WTC11 (cell line): ENCODE measurements at regions not wholly inside any gene's neighbourhood (a gene's known extent, or its start where the extent isn't known, plus 50 kb on each side); places are given as distances from the start of the nearest gene placed in this dataset.

ENCODE experiments used
- ATAC-seq: fragments of 200-7000 bp; cut with Tn5 transposase; 2 replicates; pipeline ENCODE4 v1.10.0; 2021; ENCODE audit warnings: mild to moderate bottlenecking, moderate library complexity
- CTCF ChIA-PET: fragments of 300-600 bp; sonication (Branson Sonifier 250); formaldehyde crosslinking; loops from one replicate; lab custom pipeline; 2021; ENCODE audit warnings: antibody characterized with exemption; lab: Charles Lee
- POLR2A ChIA-PET: fragments of 350-600 bp; sonication (Branson Sonifier 250); formaldehyde crosslinking; loops from one replicate; lab custom pipeline; 2021; ENCODE audit warnings: antibody characterized with exemption; lab: Charles Lee
- DNase-seq: peaks from one replicate; pipeline ENCODE4 v3.0.0; 2021; ENCODE audit warnings: low spot score
- H3K27ac Mint-ChIP-seq: 2 replicates; pipeline ENCODE4 v1.8.0; 2021; ENCODE audit warnings: mixed read lengths
- H3K27me3 Mint-ChIP-seq: 2 replicates; pipeline ENCODE4 v1.8.0; 2021; ENCODE audit warnings: low read depth, mild to moderate bottlenecking, moderate library complexity, mixed read lengths
- H3K36me3 Mint-ChIP-seq: 2 replicates; pipeline ENCODE4 v1.8.0; 2021; ENCODE audit warnings: mixed read lengths
- H3K4me1 Mint-ChIP-seq: 2 replicates; pipeline ENCODE4 v1.8.0; 2022; ENCODE audit warnings: mixed read lengths
- H3K4me3 Mint-ChIP-seq: 2 replicates; pipeline ENCODE4 v1.8.0; 2021; ENCODE audit warnings: mild to moderate bottlenecking, moderate library complexity, mixed read lengths
- H3K9me3 Mint-ChIP-seq: 2 replicates; pipeline ENCODE4 v1.8.0; 2021; ENCODE audit warnings: mixed read lengths
- CBFB ChIP-seq: sonication (generic); formaldehyde crosslinking; IDR thresholded peaks from 2 replicates; pipeline ENCODE4 v1.8.1; 2022; ENCODE audit warnings: mild to moderate bottlenecking, low read depth, missing genetic modification reagents
- CREB1 ChIP-seq: sonication (generic); formaldehyde crosslinking; IDR thresholded peaks from 2 replicates; pipeline ENCODE4 v1.8.0; 2023; ENCODE audit warnings: mild to moderate bottlenecking, missing genetic modification reagents
- ELF4 ChIP-seq: sonication (generic); formaldehyde crosslinking; IDR thresholded peaks from 2 replicates; pipeline ENCODE4 v1.8.1; 2022; ENCODE audit warnings: low read depth, mild to moderate bottlenecking, moderate library complexity, missing genetic modification reagents
- ETV6 ChIP-seq: sonication (generic); formaldehyde crosslinking; IDR thresholded peaks from 2 replicates; pipeline ENCODE4 v1.8.1; 2022; ENCODE audit warnings: mild to moderate bottlenecking, missing genetic modification reagents
- FOXJ3 ChIP-seq: sonication (generic); formaldehyde crosslinking; IDR thresholded peaks from 2 replicates; pipeline ENCODE4 v1.9.0; 2021; ENCODE audit warnings: missing genetic modification reagents, mild to moderate bottlenecking, borderline replicate concordance
- IRF2 ChIP-seq: sonication (generic); formaldehyde crosslinking; IDR thresholded peaks from 2 replicates; pipeline ENCODE4 v1.8.0; 2022; ENCODE audit warnings: low read depth, missing genetic modification reagents, borderline replicate concordance
- NFYB ChIP-seq: sonication (generic); formaldehyde crosslinking; conservative IDR thresholded peaks from 2 replicates; pipeline ENCODE4 v1.8.0; 2022; ENCODE audit warnings: low read depth, missing genetic modification reagents
- OVOL2 ChIP-seq: fragments of 250-450 bp; sonication (Bioruptor Pico); IDR thresholded peaks from 2 replicates; pipeline ENCODE4 v1.9.0; 2021; ENCODE audit warnings: mild to moderate bottlenecking, borderline replicate concordance
- TCF7 ChIP-seq: sonication (generic); formaldehyde crosslinking; IDR thresholded peaks from 2 replicates; pipeline ENCODE4 v1.8.0; 2022; ENCODE audit warnings: mild to moderate bottlenecking, low read depth, missing genetic modification reagents, moderate library complexity
- TEAD4 ChIP-seq: sonication (generic); formaldehyde crosslinking; IDR thresholded peaks from 2 replicates; pipeline ENCODE4 v1.8.0; 2022; ENCODE audit warnings: mild to moderate bottlenecking, missing genetic modification reagents
- TP53 ChIP-seq: sonication (generic); formaldehyde crosslinking; IDR thresholded peaks from 2 replicates; pipeline ENCODE4 v1.8.1; 2023; ENCODE audit warnings: mild to moderate bottlenecking, missing genetic modification reagents
- ZNF219 ChIP-seq: sonication (generic); formaldehyde crosslinking; IDR thresholded peaks from 2 replicates; pipeline ENCODE4 v1.8.0; 2023; ENCODE audit warnings: missing genetic modification reagents, mild to moderate bottlenecking, borderline replicate concordance
- ZNF232 ChIP-seq: sonication (generic); formaldehyde crosslinking; IDR thresholded peaks from 2 replicates; pipeline ENCODE4 v1.8.0; 2022; ENCODE audit warnings: mild to moderate bottlenecking, missing genetic modification reagents
- ZNF416 ChIP-seq: fragments of 250-450 bp; sonication (Bioruptor Pico); IDR thresholded peaks from 2 replicates; pipeline ENCODE4 v1.9.0; 2021; ENCODE audit warnings: mild to moderate bottlenecking, inconsistent platforms
- TF ChIP-seq, protein P1 (sequence below): sonication (generic); formaldehyde crosslinking; conservative IDR thresholded peaks from 2 replicates; pipeline ENCODE4 v1.8.1; 2023; ENCODE audit warnings: mild to moderate bottlenecking, low read depth, missing genetic modification reagents, moderate library complexity
- TF ChIP-seq, protein P2 (sequence below): sonication (generic); formaldehyde crosslinking; IDR thresholded peaks from 2 replicates; pipeline ENCODE4 v1.8.1; 2023; ENCODE audit warnings: mild to moderate bottlenecking, missing genetic modification reagents, borderline replicate concordance
- TF ChIP-seq, protein P3 (sequence below): sonication (generic); formaldehyde crosslinking; IDR thresholded peaks from 2 replicates; pipeline ENCODE4 v1.8.1; 2023; ENCODE audit warnings: mild to moderate bottlenecking, moderate library complexity, missing genetic modification reagents
- TF ChIP-seq, protein P4 (sequence below): sonication (generic); formaldehyde crosslinking; IDR thresholded peaks from 2 replicates; pipeline ENCODE4 v1.8.0; 2022; ENCODE audit warnings: mild to moderate bottlenecking, missing genetic modification reagents

DNA sequence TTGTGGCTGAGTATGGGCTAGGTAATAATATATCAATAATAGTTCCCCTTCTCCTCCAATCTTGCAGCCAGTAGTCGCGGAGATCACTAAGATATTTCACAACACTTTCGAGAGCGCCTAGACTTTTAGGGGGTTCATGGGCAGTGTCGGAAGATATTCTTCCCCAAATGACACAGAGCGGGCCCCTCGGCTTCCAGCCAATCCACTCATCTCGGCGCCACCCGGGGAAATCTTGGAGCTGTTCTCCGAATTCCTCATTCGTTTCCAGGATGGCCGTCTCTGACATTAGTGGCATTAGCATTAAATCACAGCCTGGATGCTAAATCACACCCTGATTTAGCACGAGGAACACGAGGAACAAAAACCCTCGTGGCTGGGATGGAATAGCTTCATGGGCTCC lies 437.7 kb downstream of the ZNF516 start:
- peaks cover 4% of the 10 kb centered on the region for H3K9me3 Mint-ChIP-seq
- no peaks in the 10 kb centered on the region for H3K36me3 Mint-ChIP-seq
- no peak overlapping the region for H3K27ac Mint-ChIP-seq
- DNase-seq = no peak
- H3K4me3 Mint-ChIP-seq = no peak overlapping the region
- H3K27me3 Mint-ChIP-seq = no peaks in the 10 kb centered on the region
- TF ChIP-seq NFYB (CRISPR knock-in tag) (no peak), TCF7 (CRISPR knock-in tag) (no peak), ZNF219 (CRISPR knock-in tag) (no peak), CBFB (no peak)
- TF ChIP-seq, all 79 proteins: peak for 0
- ATAC-seq = no peak
- peaks cover 2% of the 10 kb centered on the region for H3K4me1 Mint-ChIP-seq
- ChIA-PET CTCF (no interaction called here), POLR2A (no interaction called here)

DNA sequence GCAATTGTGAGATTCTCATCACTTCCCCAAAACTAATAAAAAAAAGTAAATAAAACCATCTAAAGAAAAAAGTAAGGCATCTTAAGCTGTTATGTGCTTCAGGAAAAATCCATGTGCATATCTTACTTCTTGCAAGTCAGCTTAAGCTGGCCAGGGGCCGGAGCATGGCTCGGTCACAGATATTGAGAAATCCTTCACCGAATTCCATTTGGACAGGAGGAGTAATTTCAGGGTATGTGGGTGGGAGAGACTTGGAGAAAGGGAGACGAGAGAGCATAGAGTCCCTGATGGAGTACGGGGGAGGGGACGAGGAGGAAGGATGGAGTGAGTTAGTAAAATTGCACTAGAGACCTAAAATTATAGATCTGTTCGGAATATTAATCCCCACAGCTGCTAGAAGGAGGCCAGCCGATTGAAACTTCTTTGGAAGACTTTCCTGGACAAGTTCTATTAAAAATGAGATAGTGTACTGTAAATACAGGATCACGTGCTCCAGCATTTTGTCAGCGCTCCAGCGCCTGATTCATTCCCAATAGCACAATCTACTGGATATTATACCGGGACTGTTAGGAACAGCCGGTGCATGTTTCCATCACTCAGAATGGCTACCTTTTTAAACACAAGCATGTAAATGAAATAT lies 438.5 kb downstream of the ZNF516 start:
- DNase-seq (no peak), ATAC-seq (no peak)
- CTCF ChIA-PET = no interaction called here
- H3K9me3 Mint-ChIP-seq = peaks cover 4% of the 10 kb centered on the region
- no peak overlapping the region for H3K4me3 Mint-ChIP-seq
- no peak overlapping the region for H3K27ac Mint-ChIP-seq
- peaks cover 9% of the 10 kb centered on the region for H3K4me1 Mint-ChIP-seq
- TF ChIP-seq TCF7 (CRISPR knock-in tag) (no peak), IRF2 (CRISPR knock-in tag) (no peak), TEAD4 (CRISPR knock-in tag) (no peak), ETV6 (CRISPR knock-in tag) (no peak), CREB1 (CRISPR knock-in tag) (no peak), ZNF416 (CRISPR knock-in tag) (no peak), ELF4 (CRISPR knock-in tag) (no peak), ZNF232 (CRISPR knock-in tag) (no peak)
- TF ChIP-seq, protein P1, sequence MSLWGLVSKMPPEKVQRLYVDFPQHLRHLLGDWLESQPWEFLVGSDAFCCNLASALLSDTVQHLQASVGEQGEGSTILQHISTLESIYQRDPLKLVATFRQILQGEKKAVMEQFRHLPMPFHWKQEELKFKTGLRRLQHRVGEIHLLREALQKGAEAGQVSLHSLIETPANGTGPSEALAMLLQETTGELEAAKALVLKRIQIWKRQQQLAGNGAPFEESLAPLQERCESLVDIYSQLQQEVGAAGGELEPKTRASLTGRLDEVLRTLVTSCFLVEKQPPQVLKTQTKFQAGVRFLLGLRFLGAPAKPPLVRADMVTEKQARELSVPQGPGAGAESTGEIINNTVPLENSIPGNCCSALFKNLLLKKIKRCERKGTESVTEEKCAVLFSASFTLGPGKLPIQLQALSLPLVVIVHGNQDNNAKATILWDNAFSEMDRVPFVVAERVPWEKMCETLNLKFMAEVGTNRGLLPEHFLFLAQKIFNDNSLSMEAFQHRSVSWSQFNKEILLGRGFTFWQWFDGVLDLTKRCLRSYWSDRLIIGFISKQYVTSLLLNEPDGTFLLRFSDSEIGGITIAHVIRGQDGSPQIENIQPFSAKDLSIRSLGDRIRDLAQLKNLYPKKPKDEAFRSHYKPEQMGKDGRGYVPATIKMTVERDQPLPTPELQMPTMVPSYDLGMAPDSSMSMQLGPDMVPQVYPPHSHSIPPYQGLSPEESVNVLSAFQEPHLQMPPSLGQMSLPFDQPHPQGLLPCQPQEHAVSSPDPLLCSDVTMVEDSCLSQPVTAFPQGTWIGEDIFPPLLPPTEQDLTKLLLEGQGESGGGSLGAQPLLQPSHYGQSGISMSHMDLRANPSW (CRISPR knock-in tag) = no peak
- TF ChIP-seq, protein P2, sequence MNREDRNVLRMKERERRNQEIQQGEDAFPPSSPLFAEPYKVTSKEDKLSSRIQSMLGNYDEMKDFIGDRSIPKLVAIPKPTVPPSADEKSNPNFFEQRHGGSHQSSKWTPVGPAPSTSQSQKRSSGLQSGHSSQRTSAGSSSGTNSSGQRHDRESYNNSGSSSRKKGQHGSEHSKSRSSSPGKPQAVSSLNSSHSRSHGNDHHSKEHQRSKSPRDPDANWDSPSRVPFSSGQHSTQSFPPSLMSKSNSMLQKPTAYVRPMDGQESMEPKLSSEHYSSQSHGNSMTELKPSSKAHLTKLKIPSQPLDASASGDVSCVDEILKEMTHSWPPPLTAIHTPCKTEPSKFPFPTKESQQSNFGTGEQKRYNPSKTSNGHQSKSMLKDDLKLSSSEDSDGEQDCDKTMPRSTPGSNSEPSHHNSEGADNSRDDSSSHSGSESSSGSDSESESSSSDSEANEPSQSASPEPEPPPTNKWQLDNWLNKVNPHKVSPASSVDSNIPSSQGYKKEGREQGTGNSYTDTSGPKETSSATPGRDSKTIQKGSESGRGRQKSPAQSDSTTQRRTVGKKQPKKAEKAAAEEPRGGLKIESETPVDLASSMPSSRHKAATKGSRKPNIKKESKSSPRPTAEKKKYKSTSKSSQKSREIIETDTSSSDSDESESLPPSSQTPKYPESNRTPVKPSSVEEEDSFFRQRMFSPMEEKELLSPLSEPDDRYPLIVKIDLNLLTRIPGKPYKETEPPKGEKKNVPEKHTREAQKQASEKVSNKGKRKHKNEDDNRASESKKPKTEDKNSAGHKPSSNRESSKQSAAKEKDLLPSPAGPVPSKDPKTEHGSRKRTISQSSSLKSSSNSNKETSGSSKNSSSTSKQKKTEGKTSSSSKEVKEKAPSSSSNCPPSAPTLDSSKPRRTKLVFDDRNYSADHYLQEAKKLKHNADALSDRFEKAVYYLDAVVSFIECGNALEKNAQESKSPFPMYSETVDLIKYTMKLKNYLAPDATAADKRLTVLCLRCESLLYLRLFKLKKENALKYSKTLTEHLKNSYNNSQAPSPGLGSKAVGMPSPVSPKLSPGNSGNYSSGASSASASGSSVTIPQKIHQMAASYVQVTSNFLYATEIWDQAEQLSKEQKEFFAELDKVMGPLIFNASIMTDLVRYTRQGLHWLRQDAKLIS (CRISPR knock-in tag) = no peak
- TF ChIP-seq, protein P3, sequence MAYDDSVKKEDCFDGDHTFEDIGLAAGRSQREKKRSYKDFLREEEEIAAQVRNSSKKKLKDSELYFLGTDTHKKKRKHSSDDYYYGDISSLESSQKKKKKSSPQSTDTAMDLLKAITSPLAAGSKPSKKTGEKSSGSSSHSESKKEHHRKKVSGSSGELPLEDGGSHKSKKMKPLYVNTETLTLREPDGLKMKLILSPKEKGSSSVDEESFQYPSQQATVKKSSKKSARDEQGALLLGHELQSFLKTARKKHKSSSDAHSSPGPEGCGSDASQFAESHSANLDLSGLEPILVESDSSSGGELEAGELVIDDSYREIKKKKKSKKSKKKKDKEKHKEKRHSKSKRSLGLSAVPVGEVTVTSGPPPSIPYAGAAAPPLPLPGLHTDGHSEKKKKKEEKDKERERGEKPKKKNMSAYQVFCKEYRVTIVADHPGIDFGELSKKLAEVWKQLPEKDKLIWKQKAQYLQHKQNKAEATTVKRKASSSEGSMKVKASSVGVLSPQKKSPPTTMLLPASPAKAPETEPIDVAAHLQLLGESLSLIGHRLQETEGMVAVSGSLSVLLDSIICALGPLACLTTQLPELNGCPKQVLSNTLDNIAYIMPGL (CRISPR knock-in tag) = no peak
- no peaks in the 10 kb centered on the region for H3K27me3 Mint-ChIP-seq
- POLR2A ChIA-PET = no interaction called here
- no peaks in the 10 kb centered on the region for H3K36me3 Mint-ChIP-seq

DNA sequence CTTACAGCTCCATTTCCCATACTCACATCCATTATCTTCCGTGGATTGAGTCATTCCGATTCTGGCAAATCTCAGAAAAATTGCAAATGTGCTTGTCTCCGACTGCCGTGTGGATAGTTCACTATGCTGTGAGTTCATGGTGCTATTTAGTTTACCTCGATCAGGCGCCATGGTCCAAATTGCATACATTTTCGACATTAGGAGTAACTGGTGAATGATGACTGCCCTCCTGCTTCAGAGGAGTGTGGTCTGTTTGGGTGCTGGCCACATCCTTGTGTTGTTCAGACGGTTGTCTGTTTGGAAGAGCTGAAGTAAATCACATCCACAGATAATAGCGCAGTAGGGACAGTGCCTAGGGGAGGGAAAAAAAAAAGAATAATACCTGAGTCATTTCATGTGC lies 439.5 kb downstream of the ZNF516 start:
- no peaks in the 10 kb centered on the region for H3K9me3 Mint-ChIP-seq
- H3K4me1 Mint-ChIP-seq = peaks cover 13% of the 10 kb centered on the region
- CTCF ChIA-PET = no interaction called here
- POLR2A ChIA-PET = no interaction called here
- ATAC-seq = no peak
- TF ChIP-seq TP53 (CRISPR knock-in tag) (no peak), OVOL2 (CRISPR knock-in tag) (no peak), CBFB (no peak), FOXJ3 (CRISPR knock-in tag) (no peak)
- TF ChIP-seq, protein P4, sequence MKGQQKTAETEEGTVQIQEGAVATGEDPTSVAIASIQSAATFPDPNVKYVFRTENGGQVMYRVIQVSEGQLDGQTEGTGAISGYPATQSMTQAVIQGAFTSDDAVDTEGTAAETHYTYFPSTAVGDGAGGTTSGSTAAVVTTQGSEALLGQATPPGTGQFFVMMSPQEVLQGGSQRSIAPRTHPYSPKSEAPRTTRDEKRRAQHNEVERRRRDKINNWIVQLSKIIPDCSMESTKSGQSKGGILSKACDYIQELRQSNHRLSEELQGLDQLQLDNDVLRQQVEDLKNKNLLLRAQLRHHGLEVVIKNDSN (CRISPR knock-in tag) = no peak
- H3K27ac Mint-ChIP-seq = no peak overlapping the region
- H3K36me3 Mint-ChIP-seq = no peaks in the 10 kb centered on the region
- no peaks in the 10 kb centered on the region for H3K27me3 Mint-ChIP-seq
- no peak for DNase-seq
- H3K4me3 Mint-ChIP-seq = no peak overlapping the region
